B cell (primary cell): ENCODE measurements at regions not wholly inside any gene's neighbourhood (a gene's known extent, or its start where the extent isn't known, plus 50 kb on each side); places are given as distances from the start of the nearest gene placed in this dataset.

Experiments used
- ATAC-seq: fragments of 200-7000 bp; cut with Tn5 transposase; one replicate; pipeline ENCODE4 v1.10.0; 2021; ENCODE audit warnings: low read depth, mild to moderate bottlenecking, moderate number of reproducible peaks, moderate library complexity
- CTCF ChIA-PET: fragments of 350-600 bp; sonication (Branson Sonifier 250); formaldehyde crosslinking; loops from one replicate; lab custom pipeline; 2021; ENCODE audit warnings: antibody characterized with exemption, inconsistent platforms; lab: Charles Lee
- POLR2A ChIA-PET: fragments of 350-600 bp; sonication (Branson Sonifier 250); formaldehyde crosslinking; loops from one replicate; lab custom pipeline; 2021; ENCODE audit warnings: antibody characterized with exemption; lab: Charles Lee
- DNase-seq: peaks from one replicate; pipeline ENCODE4 v3.0.0; 2013
- H2AFZ ChIP-seq: 2 replicates; pipeline ENCODE4 v1.6.1; 2012; ENCODE audit warnings: mild to moderate bottlenecking, low read depth, low read length; ENCODE audit not compliant: insufficient read depth, poor library complexity, severe bottlenecking
- H3K27ac ChIP-seq, 2 donors: 1 replicate in 1 of 2; 2 replicates in 1 of 2; pipeline ENCODE4 v1.5.1; 2012 to 2013; ENCODE audit warnings: low read length in 2 of 2, mild to moderate bottlenecking in 2 of 2, moderate library complexity in 1 of 2
- H3K27me3 ChIP-seq, 4 experiments: fragments of 200-600 bp in 1 of 4; sonication (generic) in 1 of 4; replicated peaks in 1 of 4; 1 replicate in 2 of 4; 2 replicates in 2 of 4; pipeline versions ENCODE4 v1.6.1 to v1.7.0; 2013 to 2016; ENCODE audit warnings: low read length in 3 of 4, mild to moderate bottlenecking in 2 of 4, mixed read lengths in 1 of 4, moderate library complexity in 1 of 4; ENCODE audit not compliant: insufficient read depth in 4 of 4, control insufficient read depth in 3 of 4; ENCODE audit errors: control extremely low read depth in 1 of 4
- H3K36me3 ChIP-seq, 2 experiments: replicated peaks in 1 of 2; 1 replicate in 1 of 2; 2 replicates in 1 of 2; pipeline versions ENCODE4 v1.6.1 to v1.7.1; 2013; ENCODE audit warnings: low read length in 1 of 2; ENCODE audit not compliant: insufficient read depth in 2 of 2, control insufficient read depth in 1 of 2; ENCODE audit errors: control extremely low read depth in 1 of 2, extremely low read depth in 1 of 2
- H3K4me1 ChIP-seq, 2 donors: fragments of 200-600 bp in 1 of 2; sonication (generic) in 1 of 2; 1 replicate in 1 of 2; 2 replicates in 1 of 2; pipeline versions ENCODE4 v1.5.1 to v1.6.1; 2013 to 2017; ENCODE audit warnings: low read length in 2 of 2; ENCODE audit not compliant: control insufficient read depth in 2 of 2, insufficient read depth in 2 of 2
- H3K4me2 ChIP-seq: replicated peaks from 2 replicates; pipeline ENCODE3; 2012; ENCODE audit warnings: mild to moderate bottlenecking, low read depth, low read length; ENCODE audit not compliant: poor library complexity, severe bottlenecking
- H3K4me3 ChIP-seq, 5 experiments: fragments of 200-600 bp in 1 of 5; sonication (generic) in 1 of 5; 1 replicate in 3 of 5; 2 replicates in 2 of 5; pipeline versions ENCODE4 v1.5.1 to v1.7.0; 2011 to 2016; ENCODE audit warnings: low read length in 4 of 5, mild to moderate bottlenecking in 4 of 5, low read depth in 2 of 5, control low read depth in 1 of 5, moderate library complexity in 1 of 5; ENCODE audit not compliant: insufficient read depth in 1 of 5; ENCODE audit errors: control extremely low read depth in 1 of 5, extremely low read depth in 1 of 5
- H3K79me2 ChIP-seq: fragments of 200-600 bp; sonication (generic); one replicate; pipeline ENCODE4 v1.6.0; 2016; ENCODE audit warnings: low read length; ENCODE audit not compliant: control insufficient read depth, insufficient read depth
- H3K9ac ChIP-seq: fragments of 200-600 bp; sonication (generic); 2 replicates; pipeline ENCODE4 v1.6.1; 2017; ENCODE audit warnings: mild to moderate bottlenecking, low read length, moderate library complexity
- H3K9me3 ChIP-seq, 3 donors: one replicate each; pipeline versions ENCODE4 v1.6.1 to v1.7.1; 2013; ENCODE audit warnings: low read length in 2 of 3; ENCODE audit not compliant: control insufficient read depth in 2 of 3, insufficient read depth in 1 of 3; ENCODE audit errors: control extremely low read depth in 1 of 3
- H4K20me1 ChIP-seq: 2 replicates; pipeline ENCODE4 v1.6.0; 2012; ENCODE audit warnings: mild to moderate bottlenecking, low read length; ENCODE audit not compliant: insufficient read depth, control insufficient read depth, poor library complexity, severe bottlenecking
- H3K27ac Mint-ChIP-seq: one replicate; pipeline ENCODE4 v1.8.0; 2021; ENCODE audit warnings: mixed read lengths
- H3K27me3 Mint-ChIP-seq: one replicate; pipeline ENCODE4 v1.8.0; 2021; ENCODE audit warnings: mixed read lengths
- H3K4me1 Mint-ChIP-seq: one replicate; pipeline ENCODE4 v1.8.0; 2021; ENCODE audit warnings: mixed read lengths
- H3K4me3 Mint-ChIP-seq: one replicate; pipeline ENCODE4 v1.8.0; 2021; ENCODE audit warnings: mixed read lengths
- H3K9me3 Mint-ChIP-seq: one replicate; pipeline ENCODE4 v1.8.0; 2022; ENCODE audit warnings: mixed read lengths; ENCODE audit not compliant: insufficient read depth
- EZH2 ChIP-seq: IDR thresholded peaks from 2 replicates; pipeline ENCODE4 v1.6.1; 2012; ENCODE audit warnings: borderline replicate concordance, low read depth, mild to moderate bottlenecking, moderate library complexity, low read length; ENCODE audit not compliant: insufficient read depth, poor library complexity, severe bottlenecking
- WGBS: methylation state at CpG from one replicate; pipeline ENCODE4 v1.1.5; 2013; ENCODE audit warnings: missing lambda C conversion rate; ENCODE audit not compliant: insufficient coverage; 5-methylcytosine and 5-hydroxymethylcytosine counted together
- intact Hi-C: fragments of 100-400 bp; cut with micrococcal nuclease; formaldehyde crosslinking; loops from one replicate; pipeline ENCODE4 v1.10.0; 2022
- TF ChIP-seq, protein P1 (sequence below): fragments of 200-600 bp; IDR thresholded peaks from one replicate; pipeline ENCODE4 v1.8.0; 2022; ENCODE audit warnings: antibody characterized with exemption, mild to moderate bottlenecking

DNA sequence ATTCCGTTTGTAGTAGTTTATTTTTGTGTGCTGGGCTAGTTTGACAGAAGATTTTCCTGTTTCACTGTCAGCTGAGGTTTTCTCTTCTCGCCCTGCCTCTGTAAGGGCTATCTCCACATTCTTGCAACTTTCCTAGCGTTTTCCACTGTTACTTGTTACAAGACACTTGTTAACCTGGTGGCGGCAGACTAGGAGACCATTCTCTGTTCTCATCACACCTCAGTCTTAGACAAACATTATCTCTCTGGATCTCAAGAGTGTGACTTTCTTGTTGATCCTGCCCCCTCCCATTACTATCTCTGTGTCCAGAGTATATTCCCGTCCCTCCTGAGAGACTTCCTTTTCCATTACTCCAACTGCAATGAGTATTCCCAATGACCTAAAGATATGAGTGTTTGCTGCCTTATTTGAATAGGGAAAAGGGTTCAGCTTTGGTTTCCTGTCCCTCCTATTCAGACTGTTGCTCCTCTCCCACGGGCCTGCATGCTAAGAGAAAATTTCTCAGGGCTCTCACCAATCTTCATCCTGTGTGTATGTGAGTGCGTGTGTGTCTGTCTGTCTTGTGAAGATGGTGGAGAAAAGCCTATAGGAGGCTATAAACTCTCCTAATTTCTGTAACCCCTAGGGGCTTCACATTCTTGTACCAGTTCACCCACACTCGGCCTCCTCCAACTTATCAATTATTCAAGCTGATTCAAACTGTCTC, 722.4 kb upstream of the POT1 start:
- Histone ChIP-seq H3K9ac (no peak overlapping the region), H3K27me3 (no peaks in the 10 kb centered on the region), H4K20me1 (no peaks in the 10 kb centered on the region), H3K79me2 (no peaks in the 10 kb centered on the region), H3K27ac (no peak overlapping the region), H3K4me2 (no peak overlapping the region), H3K4me1 (no peaks in the 10 kb centered on the region), H3K4me3 (no peak overlapping the region), H3K36me3 (no peaks in the 10 kb centered on the region), H3K9me3 (no peaks in the 10 kb centered on the region), H2AFZ (no peak overlapping the region)
- H3K27me3 Mint-ChIP-seq: no peaks in the 10 kb centered on the region
- ATAC-seq: no peak
- H3K4me3 Mint-ChIP-seq: no peak overlapping the region
- ChIA-PET POLR2A (no interaction called here), CTCF (interaction anchor here (0.6 kb wide), 1 partner anchor 23 kb away, joined by 3 read pairs; no protein-coding TSS in a partner anchor)
- H3K4me1 Mint-ChIP-seq: no peaks in the 10 kb centered on the region
- peaks cover 4% of the 10 kb centered on the region for H3K9me3 Mint-ChIP-seq
- no peak for TF ChIP-seq EZH2
- TF ChIP-seq, protein P1, sequence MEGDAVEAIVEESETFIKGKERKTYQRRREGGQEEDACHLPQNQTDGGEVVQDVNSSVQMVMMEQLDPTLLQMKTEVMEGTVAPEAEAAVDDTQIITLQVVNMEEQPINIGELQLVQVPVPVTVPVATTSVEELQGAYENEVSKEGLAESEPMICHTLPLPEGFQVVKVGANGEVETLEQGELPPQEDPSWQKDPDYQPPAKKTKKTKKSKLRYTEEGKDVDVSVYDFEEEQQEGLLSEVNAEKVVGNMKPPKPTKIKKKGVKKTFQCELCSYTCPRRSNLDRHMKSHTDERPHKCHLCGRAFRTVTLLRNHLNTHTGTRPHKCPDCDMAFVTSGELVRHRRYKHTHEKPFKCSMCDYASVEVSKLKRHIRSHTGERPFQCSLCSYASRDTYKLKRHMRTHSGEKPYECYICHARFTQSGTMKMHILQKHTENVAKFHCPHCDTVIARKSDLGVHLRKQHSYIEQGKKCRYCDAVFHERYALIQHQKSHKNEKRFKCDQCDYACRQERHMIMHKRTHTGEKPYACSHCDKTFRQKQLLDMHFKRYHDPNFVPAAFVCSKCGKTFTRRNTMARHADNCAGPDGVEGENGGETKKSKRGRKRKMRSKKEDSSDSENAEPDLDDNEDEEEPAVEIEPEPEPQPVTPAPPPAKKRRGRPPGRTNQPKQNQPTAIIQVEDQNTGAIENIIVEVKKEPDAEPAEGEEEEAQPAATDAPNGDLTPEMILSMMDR: no peak
- intact Hi-C loops: no loop called here
- no peak for DNase-seq
- WGBS: 96% methylated on average over 3 of the region's 8 CpGs
- no peak overlapping the region for H3K27ac Mint-ChIP-seq

DNA sequence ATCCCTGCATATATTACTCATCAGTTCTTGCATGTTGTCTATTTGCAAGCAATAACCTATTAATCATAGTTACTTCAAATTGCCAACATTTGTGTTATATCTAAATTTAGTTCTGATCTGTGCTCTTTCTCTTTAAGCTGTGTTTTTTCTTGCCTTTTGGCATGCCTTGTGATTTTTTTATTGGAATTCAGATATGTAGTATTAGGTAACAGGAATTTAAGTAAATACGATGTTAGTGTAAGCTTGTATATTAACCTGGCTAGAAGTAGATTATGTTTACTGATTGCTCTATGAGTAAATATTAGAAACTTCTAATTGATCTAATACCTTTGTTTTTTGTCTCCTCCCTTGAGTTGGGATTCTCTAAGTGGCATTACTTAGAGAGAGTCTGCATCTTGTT, 718.9 kb upstream of the POT1 start:
- H3K27ac Mint-ChIP-seq: no peak overlapping the region
- no peak overlapping the region for H3K4me3 Mint-ChIP-seq
- H3K27me3 ChIP-seq: no peaks in the 10 kb centered on the region
- H3K27ac ChIP-seq: no peak overlapping the region
- no peaks in the 10 kb centered on the region for H3K9me3 ChIP-seq
- ATAC-seq: no peak
- ChIA-PET CTCF (no interaction called here), POLR2A (no interaction called here)
- no peaks in the 10 kb centered on the region for H3K36me3 ChIP-seq
- WGBS: no CpG with 5 or more reads among the region's 1 CpG
- no peak overlapping the region for H3K4me2 ChIP-seq
- no peaks in the 10 kb centered on the region for H3K4me1 Mint-ChIP-seq
- no peak overlapping the region for H3K4me3 ChIP-seq
- H3K9ac ChIP-seq: no peak overlapping the region
- DNase-seq: no peak
- TF ChIP-seq EZH2: no peak
- TF ChIP-seq, protein P1: no peak
- H2AFZ ChIP-seq: no peak overlapping the region
- H3K79me2 ChIP-seq: no peaks in the 10 kb centered on the region
- H3K9me3 Mint-ChIP-seq: peaks cover 4% of the 10 kb centered on the region
- no peaks in the 10 kb centered on the region for H3K27me3 Mint-ChIP-seq
- no peaks in the 10 kb centered on the region for H3K4me1 ChIP-seq
- no peaks in the 10 kb centered on the region for H4K20me1 ChIP-seq
- intact Hi-C loops: no loop called here
